LoVo (cell line): ENCODE measurements at regions not wholly inside any gene's neighbourhood (a gene's known extent, or its start where the extent isn't known, plus 50 kb on each side); places are given as distances from the start of the nearest gene placed in this dataset.

ENCODE experiments used
- DNase-seq: peaks from one replicate; pipeline ENCODE4 v3.0.0-alpha.2; 2016; ENCODE audit warnings: low spot score

- no peak for DNase-seq
Observed at GRCh38 chr21:26653430-26653829, 80.3 kb upstream of the CYYR1 start.

DNA sequence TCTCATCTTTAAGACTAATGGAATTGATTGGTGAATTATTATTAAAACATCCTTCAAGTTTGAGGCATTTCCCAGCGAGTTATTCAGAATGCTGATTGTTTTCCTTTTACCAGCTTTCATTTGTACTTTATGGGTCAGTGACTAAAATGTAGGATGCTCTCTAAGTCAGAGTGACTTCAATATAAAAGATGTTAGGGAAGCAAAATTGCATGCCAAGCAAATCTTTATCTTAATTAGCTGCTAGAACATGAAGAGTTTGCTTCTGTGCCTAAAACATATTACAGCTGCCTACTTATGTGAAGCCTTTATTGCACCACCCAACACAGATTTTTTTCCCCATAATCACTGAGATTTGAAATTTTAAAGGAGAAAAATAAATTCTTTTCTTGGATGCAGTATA, 79.8 kb upstream of the CYYR1 start:
- DNase-seq, result no peak

- no peak for DNase-seq
Observed at GRCh38 chr21:26641062-26641461, 68.0 kb upstream of the CYYR1 start.

- no peak for DNase-seq
Observed at GRCh38 chr21:26637201-26637745, 64.2 kb upstream of the CYYR1 start.

DNA sequence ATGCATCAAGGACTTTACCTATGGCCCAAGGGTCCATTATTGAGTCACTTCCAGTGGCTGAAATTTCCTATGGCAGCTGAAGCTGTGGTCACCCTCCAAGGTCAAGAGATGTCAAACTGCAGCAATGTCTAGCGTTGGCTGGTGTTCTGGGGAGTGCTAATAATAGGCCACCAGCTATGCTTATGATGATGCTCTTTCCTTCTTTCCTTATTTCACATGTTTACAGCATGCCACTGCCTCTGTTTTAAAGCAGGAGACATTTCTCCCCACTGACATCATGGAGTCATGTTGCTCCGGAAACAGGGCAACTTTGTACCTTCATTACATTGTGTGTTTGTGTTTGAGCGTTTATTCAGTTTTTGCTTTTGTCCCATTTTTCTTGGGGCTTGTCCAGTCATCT, 62.6 kb upstream of the CYYR1 start:
- DNase-seq, result no peak

- no peak for DNase-seq
Observed at GRCh38 chr21:26632691-26633090, 59.6 kb upstream of the CYYR1 start.

GRCh38 chr21:26626187-26626586, 53.1 kb upstream of the CYYR1 start:
- DNase-seq, result no peak

DNA sequence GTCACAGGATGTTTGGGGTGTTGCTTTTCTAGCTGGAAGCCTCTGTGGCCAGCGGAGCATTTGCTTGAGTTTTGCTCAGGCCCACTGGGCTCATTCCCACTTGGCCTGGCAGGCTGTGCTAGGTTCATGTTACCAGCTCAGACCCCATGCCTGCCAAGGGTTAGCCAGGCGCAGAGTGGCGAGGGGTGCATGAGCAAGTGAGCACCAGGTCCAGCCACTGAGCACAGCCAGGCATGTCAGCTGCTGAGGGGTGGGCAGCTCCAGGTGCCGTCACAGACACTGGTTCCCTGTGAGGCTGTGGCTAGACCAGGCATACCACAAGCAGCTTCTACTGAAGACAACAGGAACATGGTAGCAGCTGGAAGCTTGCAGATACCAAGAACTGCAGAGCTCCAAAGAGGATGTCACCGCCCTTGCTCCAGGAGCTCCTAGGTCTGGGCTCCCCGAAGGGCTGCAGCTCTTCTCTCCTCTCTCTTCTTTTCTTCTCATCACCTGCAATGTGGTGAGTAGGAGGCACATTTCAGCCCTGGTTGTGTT, 52.0 kb upstream of the CYYR1 start:
- no peak for DNase-seq
